HG03139 (cell line): ENCODE measurements at regions not wholly inside any gene's neighbourhood (a gene's known extent, or its start where the extent isn't known, plus 50 kb on each side); places are given as distances from the start of the nearest gene placed in this dataset.

Experiments used
- ATAC-seq: cut with Tn5 transposase; IDR thresholded peaks from one replicate; pipeline ENCODE4 v1.9.1; 2021; ENCODE audit not compliant: unreplicated experiment

DNA sequence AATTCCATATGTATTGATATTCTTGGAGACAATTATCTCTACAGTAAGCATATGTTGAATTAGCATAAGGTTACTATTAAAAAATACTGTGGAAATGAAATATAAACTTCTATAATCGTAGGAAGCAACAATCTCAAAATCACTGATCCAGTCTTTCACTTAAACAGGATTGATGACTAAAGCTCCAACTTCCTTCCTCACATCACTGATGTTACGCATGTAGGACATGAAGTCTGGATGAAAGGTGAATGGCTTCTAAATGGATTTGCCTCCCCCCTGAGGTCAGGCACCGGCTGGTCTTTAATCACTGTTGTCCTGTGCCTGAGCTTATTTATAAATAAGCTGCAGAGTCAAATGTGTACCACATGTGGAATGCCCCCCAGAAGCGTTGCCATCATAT is 157.1 kb upstream of the NFIB start:
- ATAC-seq = no peak

DNA sequence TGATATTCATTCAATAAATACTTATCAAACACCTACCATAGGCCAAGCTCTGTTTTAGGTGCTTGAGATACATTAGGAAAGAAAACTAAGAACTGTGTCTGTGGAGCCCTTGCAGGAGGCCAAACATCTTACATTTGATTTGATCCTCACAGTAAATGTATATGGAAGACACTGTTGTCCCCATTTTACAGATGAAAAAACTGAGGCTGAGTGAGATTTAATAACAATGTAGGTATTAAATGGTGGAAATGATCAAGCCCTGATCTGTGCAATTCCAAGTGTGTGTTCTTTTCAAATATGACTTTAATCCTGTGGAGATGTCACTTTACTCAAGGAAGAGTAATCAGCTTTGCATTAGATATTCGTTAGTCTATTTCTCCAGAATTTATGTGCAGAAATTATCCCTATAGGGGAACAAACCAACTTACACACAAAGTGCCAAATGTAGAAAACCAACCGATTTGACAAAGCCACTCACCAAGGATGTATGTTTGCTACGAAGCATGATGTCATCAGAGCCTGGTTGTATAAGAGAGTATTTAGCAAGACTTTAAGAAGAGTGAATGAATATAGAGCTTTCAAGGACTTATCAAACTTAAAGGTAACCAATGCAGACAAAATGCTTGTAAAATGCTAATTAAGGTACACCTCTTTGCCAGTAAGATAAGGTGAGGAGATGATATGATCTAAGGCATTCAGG is 153.9 kb upstream of the NFIB start:
- ATAC-seq = no peak

DNA sequence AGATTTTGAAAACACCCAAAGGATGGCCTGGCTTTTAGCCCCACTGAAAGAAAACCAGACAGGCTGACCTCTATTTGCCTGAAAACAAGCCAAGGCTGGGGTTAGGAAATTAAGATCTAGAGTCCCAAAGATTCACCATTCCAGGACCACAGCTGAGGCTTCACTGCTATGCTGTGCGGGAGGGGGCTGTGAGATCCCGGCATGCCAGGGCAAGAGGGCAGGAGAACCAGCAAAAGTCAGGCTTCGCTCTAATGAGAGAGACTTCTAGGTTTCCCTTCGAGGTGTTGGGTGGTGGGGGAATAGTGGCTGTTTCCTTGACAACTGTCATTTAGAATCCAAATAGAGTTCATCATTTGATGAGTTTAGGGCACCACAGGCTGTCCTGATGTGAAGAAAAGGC is 152.9 kb upstream of the NFIB start:
- no peak for ATAC-seq

DNA sequence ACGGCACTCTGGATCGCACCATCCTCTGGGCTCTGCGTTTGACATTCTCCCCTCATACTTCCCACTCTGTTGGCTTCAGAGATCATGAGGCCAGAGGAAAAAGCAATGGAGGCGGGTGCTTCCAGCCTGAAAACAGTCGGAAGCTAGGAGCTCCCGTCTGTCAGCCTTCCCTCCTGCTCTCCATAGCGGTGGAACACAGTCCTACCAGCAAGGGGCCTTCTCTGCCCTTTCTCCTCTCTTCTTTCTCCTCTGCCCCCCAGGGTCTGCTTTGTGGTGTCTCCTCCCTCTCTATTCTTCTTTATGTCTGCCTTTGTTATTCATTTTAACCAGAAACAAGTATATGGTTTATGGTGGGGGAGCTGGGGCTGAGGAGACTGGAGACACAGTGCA is 152.5 kb upstream of the NFIB start:
- no peak for ATAC-seq

DNA sequence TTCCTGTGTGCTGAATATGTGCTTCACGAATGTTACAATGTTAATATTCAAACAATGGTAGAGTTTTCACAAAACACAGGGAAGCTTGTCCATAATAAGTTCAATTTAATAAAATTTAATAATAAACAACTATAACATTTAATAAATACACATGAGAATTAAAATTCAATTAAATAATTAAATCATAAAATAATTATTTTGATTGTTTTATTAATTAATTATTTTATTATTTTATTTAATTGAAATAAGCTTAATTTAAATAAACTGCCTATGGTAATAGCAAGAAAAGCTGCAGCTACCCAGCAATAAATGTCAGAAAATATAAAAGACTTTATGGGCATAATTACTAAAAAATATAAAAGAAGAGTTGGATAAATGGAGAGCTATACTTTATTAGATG is 149.0 kb upstream of the NFIB start:
- ATAC-seq = no peak

DNA sequence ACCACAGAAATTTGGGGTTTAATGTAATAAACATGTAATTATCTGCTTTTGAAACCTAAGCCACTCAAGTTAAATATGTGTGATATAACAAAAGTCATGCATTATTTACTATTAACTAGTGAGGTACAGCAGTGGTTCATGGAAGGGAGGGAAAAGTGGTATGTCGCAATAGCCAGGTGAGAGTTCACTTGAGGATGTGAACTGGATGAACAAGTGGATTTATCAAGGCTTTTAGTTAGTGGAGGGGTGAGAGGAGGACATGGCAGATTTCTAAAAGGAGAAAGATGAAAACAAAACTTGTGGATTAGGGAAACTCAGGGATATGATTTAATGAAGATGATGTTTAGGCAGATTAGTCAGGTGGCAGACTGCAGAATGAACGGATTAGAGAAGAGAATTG is 141.3 kb upstream of the NFIB start:
- no peak for ATAC-seq

DNA sequence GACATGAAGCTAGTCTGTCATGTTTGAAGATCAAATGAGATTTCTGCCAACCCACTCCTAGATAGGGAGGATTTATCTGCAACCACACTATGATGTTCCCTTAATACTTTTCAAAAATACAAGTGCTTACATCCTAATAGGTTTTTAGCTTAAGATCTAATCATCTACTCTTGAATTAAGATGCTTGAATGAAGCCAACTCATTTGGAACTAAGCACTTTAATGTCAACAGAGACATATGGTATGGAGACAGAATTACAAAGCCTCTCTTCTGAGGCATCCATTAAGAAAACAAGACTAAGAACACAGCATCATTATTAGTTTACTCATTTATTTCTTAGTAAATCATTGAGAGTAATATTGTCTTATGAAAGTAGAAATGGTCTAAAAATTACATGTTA is 139.3 kb upstream of the NFIB start:
- ATAC-seq = no peak

DNA sequence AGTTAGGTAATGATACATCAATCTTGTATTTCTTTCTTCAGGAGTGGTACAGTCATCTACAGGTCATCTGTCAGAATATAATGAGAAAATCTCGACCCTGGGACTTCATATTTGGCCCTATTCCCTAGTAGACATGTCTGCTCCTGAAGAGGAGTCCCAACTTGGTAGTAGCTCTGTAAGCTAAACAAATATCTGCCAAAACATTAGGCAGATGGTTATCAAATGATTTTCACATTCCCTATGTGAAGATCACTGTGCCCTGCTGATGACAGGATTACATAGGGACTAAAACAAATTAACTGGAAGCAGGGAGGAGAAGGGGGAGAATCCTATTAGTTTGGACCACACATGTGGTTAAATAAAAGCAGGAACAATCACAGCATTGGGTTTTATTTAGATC is 138.6 kb upstream of the NFIB start:
- no peak for ATAC-seq

DNA sequence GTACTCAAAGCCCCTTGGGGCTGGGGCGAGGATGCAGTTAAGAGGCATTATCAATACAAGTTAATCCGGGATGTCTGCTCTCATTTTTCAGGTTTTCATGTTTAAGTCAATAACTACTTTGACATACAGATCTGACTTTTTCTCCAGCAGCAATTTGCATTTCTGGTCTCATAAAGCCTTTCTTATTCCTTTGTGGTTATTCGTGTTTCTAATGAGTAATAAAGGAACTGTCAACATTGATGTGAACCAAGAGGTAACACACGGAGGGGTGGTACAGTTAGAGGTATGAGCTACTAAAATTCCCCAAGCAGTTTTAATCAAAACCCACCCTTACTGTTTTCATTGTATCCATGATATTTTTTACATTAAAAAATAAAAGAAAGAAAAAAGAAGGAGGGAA is 138.0 kb upstream of the NFIB start:
- ATAC-seq = peak; percentile 87

DNA sequence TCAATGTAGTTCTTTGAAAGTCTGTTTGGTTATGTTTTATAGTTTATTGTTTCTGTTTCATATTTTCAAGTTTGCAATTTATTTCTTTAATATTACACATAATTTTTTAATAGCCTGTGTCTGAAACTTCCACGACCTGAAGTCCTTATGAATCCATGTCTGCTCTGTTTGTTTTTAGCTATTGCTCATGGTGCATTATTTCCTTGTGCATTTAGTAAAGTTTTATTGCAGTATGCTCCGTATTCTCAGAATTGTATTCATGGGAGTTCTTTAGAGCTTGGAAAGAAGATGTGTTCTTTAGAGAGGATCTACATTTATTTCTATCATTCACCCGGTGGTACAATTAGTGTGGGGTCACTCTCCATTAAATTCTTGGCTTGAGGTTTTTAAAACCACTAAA is 133.2 kb upstream of the NFIB start:
- no peak for ATAC-seq

DNA sequence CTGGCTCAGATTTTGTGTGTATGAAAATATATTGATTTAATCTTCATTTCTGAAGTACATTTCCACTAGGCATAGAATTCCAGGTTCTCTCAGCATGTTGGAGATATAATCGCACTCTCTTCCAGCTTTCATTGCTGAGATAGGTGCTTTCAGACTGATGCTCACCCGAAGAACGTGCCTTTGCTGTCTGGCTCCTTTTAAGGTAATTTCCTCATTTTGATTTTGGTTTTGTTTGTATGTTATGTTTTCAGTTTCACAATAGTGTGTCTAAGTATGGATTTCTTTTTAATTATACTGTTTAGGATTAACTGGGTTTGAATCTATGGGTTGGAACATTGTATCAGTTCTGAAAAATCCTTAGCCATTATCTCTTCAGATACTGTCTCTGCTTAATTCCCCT is 132.0 kb upstream of the NFIB start:
- no peak for ATAC-seq

DNA sequence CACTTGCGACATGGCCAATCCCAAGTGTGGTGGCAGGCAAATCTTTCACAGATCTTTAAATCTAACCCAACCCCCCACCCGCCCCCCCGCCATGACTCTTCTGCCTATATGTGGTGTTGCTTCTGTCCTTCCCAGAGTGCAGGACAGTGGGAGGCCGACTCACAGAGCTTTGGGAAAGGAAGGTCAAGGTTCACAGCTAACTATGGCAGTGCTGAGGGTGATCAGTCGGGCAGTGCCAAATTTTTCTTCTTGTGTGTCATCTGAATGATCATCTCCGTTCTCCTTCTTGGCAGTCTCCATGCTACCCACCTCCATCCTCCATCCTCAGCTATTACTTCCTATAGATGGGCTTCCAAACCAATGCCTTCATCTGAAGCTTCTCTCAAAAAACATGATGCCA is 129.0 kb upstream of the NFIB start:
- ATAC-seq = no peak

DNA sequence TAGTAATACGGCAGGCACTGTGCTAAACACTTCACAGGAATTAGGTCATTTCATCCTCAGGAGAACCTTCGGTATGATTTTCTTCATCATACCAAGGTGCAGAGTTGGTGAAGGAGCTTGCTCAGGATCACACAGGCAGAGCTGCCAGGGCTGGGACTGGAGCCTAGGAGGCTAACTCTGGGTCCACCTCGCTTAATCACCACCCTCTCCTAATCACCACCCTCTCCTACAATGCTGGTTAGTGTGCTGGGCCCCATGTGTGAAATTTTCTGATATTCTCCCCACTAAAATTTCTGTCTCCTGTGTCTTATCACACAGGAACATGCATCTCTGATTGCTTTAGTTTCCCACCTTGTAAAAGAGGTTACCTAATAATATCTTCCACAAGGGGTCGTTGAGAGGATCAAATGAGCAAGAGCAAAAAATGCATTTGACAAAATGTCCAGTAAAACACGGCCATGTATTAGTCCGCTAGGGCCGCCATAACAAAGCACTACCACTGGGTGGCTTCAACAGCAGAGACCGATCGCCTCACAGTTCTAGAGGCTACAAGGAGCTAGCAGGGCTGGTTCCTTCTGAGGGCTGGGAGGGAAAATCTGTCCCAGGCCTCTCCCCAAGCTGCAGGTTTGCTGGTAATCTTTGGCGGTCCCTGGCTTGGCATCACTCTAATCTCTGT is 128.2 kb upstream of the NFIB start:
- ATAC-seq = no peak

DNA sequence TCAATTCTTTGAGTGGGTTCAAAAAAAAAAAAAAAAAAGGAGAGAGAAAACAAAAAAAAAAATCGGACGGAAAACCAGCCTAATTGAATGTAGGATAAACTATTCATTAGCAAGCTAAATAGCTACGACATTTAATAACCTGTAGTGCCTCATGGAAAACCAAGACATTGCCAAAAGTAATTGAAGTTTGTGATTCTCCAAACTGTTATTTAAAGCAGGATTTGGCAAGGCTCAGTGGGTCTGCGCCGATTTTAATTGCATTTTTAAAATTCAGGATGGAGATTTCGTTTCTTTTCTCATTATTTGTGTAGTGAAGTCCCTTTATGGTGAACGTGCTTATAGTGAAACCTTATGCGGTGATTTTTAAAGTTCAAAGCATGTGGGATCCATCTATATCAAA is 127.2 kb upstream of the NFIB start:
- ATAC-seq = no peak

DNA sequence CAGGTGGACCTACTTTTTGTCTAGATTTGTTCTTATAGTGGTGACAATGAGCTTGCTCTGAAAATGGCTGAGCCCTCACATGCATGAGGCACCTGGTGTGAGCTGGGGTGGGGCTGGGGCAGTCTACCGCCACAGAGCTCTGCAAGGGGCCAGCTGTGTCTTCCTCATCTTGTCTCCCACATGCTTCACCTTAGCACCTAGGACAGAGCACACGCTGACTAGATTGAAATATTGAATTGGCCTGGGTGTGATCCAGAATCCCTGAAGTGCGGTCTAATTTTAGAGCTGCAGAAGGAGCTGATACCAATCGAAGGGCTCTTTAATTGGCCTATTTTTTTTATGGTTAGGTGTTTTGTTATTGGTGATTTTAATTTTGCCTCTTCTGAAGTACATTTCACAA is 126.1 kb upstream of the NFIB start:
- no peak for ATAC-seq

DNA sequence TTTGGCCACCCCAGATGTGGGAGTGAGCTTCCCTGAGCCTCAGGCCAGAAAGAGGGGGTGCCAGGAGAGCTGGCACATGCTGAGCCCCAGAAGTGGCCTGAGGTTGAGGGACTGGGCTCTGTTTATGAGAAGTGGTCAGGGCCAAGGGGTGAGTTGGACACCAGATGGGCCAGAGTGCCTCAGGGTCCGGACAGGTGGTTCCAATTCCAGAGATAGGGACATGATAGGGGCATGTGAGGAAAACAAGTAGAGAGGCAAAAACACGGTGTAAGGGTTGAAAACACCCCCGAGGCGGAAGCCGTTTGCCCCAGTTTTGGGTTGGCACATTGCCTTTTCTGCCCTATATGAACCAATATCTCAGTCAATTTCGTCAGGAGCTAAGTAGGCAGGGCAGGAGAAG is 125.6 kb upstream of the NFIB start:
- no peak for ATAC-seq

DNA sequence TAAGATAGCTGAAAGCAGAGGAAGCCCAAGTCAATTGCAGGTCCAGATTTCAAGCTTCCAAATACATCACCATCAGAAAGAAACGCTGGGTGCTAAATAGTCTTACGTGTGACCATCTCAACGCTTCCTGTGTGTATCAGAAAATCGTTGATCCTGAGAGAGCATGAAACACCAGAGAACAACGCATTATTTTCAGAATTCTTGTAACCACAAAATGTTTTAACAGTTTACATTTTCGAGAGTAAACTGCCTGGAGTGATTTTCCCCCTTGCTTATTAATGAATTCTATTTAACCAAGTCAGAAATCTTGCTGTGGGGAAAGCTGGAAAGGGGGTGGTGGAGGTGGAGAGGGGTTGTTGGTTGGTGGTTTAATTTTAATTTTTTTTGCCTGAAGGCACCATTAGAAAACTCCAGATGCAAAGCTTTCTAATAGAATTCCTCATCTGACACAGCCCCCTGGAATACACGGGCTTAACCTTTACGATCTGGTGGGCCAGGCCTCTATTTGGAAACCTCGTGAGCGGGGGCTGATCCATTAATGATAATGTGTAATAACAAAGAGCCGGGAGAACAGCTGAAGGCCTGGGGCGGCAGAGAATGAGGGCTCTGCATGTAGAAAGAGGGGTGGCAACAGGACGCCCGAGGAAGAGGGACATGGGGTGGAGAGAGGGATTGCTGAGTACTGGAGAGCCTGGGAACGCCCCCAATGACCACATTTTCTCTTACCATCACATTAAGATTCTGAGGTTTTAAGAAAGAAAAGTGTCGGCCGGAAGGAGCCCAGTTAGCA is 124.5 kb upstream of the NFIB start:
- no peak for ATAC-seq

DNA sequence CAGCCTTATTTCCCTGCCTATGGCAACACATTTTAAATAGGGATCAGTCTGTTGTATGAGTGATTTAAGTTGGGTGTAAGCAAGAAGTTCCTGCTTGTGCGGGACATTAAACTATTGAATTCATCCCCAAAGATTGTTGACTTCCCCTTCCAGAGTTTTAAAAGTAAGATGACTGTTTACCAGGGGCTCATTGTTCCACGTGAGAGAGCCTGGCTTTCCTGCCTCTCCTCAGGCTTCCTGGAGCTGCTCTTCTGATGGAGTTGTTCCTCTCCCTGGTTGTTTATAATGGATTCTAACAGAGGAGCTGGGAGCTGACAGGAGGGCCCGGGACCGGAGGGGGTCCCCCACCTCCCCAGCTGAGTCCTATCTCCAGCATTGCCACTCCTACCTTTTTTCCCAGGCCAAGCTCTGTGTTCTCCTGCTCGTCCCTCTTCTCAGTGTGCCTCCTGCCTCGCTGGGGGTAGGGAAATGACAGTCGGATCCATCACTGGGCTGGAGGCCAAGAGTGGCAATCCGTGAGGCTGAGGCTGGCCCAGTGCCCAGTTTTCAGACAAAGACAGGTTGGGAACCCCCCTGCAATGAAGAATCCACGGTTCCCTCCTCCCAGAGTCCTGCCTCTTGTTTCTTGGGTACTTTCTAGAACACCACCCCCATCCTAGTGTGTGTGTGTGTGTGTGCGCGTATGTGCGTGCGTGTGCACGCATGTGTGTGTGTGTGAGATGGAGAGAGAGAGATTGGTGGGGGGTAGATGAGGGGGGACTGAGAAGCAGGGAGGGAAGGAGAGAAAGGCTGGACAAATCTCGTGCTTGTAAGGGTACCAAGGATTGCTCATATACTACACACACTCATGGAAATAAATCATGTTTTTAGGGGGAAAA is 123.7 kb upstream of the NFIB start:
- ATAC-seq = no peak

DNA sequence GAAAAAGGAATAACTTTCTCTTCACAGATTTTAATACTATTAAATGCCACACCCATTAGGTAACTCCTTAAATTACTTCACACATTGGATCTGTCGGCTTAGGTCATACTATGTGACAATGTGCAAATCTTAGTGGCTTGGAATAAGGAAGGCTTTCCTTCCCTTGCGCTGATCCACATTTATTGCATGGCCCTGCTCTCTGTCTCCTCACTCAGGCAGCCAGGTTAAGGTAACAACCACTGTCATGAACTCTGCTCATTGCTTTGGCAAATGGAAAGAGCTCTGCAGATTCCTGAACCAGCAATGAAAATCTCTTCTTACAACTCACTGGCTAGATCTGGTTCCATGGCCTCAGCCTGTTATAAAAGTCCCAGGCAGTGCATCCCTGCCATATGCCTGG is 121.9 kb upstream of the NFIB start:
- no peak for ATAC-seq

DNA sequence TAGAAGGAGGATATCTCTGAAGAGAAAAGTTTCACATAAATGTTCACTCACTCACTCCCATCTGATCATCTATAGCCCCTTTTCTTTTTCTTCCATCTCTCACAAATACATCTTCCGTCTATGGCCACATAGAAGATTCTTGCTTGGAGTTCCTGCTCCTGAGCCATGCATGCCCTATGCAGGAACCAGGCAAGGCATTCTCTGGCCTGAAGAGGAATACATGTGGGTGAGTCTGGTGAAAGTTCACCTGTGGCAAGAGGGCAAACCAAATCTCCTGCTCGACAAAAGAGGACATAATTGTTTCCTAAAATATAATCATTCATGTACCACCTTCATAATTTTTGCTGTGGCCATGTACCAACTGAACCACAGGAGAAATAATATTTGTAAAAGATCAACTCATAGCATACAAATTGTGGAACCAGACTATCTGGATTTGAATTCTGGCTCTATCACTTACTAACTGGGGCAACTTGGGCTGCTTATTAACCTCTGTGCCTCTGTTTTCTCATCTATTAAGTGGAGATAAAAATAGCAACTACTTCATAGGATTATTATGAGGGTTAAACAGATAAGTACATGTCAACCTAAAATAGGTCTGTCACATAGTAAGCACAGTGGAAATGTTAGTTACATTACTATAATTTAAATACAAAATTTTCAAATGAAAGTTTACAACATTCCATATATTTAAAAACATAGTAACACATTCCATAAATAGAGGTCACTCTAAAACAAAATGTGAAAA is 121.2 kb upstream of the NFIB start:
- no peak for ATAC-seq

DNA sequence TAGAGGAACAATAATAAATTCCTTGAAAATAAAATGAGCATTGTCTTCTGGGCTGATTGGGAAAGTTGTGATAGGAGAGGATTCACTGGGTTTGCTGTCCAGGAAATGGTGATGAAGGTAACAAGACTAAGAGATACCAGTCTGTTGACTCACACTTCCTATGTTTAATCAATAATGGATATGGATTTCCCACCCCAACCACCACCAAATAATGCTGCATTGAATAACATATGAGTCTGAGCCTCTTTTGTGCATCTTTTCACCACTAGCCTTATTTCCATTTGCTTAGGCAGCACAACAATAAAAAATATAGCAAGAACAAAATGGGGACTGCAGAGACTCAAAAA is 120.2 kb upstream of the NFIB start:
- ATAC-seq = no peak
